ENCODE measurements at regions not wholly inside any gene's neighbourhood (a gene's known extent, or its start where the extent isn't known, plus 50 kb on each side); places are given as distances from the start of the nearest gene placed in this dataset.

DNA sequence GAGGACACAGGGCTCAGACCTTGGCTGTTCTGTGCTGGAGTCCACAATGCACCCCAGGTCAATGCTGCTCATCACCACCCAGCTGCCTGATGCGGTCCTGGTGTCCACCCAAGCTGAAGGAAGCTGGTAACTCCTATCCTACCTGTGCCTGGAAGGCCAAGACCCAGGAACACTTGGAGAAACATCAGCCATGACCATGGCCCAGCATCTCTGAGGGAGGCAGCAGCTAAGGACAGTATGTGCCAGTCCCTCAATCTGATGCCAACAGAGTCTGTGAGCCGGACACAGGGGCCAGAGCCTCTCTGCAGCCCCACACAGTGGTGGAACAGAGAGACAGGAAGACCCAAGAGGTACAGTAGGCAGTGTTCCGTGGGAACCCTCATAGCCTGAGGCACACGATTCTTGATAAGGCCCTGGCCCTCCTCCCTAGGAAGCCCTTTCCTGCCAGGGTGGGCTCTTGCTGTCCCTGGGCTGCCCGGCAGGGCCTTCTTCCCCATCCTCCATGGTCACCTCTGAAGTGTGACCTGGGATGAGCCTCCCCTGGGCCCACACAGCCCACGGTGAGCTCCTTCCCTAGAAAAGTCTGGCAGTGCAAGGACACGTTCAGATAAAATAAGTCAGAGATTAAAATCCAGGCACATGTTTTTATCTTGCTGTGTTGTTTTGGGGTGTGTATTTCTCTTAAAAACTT lies 170.7 kb downstream of the THBS2 start:
- DNase-seq (ENCODE audit: low spot score): no peak

DNA sequence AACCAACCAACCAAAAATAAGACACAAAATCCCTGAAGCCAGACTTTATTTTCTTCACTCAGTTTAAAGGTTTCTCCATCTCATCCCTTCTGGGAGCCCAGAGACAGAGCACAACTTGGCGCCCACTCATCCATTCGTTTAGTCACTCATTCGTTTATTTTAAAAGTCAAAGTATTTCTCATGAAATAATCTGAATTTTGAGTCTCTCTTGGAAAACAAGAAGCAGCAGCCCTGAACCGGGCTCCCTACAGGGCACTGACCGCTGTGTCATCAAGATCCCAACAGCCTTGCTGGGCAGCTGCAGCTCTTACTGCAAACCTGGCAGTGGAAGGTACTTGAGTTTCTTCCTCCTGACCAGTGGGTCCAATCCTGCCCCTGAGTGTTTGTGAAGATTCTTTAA lies 171.6 kb downstream of the THBS2 start:
- DNase-seq (ENCODE audit: low spot score): no peak

DNA sequence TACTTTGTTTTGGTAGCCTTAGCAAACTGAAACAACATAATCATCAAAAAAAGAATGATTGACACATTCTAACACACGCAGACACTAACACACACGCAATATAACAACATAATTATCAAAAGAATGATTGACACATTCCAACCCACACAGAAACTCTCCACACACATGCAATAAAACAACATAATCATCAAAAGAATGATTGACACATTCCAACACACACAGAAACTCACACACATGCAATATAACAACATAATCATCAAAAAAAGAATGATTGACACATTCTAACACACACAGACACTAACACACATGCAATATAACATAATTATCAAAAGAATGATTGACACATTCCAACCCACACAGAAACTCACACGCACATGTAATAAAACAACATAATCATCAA lies 172.4 kb downstream of the THBS2 start:
- DNase-seq (ENCODE audit: low spot score): no peak

DNA sequence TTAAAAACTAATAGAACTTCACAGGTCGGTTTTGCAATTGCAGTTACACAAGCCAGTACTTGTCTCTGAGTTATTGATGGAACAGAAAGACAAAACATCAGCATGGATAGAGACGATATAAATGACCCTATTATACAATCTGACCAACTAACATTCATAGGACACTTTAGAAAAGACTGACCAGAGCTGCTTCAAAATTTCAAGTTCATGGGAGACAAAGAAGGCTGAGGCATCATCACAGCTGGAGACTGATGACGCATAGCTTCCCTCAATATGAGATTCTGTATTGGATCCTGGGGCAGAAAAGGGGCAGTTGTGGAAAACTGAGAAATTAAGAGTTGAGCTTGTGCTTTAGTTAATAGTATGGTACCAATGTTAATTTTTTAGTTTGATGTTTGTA lies 174.0 kb downstream of the THBS2 start:
- no peak for DNase-seq (ENCODE audit: low spot score)

DNA sequence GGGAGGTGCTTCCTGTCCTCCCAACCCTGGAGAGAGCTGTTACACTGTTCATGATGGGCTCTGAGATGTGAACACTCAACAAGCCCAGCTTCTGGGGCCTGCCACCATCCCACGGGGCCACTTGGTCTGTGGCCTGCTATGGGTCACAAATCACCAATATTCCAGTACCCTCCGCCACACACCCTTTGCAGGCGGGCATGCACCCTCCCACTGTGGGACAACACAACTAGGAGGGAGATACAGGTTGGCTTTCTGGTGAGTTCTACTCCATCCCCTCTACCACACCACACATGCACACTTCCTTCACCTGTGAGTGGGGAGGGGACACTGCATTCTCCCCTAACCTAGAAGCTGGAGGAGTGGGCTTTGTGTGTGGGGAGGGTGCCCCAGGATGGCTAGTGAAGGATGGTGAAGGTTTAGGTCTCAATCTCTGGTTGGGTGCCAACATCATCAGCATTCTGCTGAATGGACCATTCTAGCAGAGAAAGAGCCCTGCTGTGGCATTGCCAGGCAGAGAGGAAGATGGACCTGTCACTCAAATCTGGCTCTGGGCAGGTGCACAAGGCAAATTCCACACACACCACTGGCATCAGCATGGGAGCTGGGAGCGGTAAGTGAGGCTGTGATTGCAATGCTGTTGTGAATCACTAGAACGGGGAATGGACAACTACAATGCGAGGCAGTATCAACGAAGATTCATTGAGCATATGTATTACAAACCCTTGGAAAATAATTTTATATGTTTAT lies 175.1 kb downstream of the THBS2 start:
- DNase-seq (ENCODE audit: low spot score): no peak

DNA sequence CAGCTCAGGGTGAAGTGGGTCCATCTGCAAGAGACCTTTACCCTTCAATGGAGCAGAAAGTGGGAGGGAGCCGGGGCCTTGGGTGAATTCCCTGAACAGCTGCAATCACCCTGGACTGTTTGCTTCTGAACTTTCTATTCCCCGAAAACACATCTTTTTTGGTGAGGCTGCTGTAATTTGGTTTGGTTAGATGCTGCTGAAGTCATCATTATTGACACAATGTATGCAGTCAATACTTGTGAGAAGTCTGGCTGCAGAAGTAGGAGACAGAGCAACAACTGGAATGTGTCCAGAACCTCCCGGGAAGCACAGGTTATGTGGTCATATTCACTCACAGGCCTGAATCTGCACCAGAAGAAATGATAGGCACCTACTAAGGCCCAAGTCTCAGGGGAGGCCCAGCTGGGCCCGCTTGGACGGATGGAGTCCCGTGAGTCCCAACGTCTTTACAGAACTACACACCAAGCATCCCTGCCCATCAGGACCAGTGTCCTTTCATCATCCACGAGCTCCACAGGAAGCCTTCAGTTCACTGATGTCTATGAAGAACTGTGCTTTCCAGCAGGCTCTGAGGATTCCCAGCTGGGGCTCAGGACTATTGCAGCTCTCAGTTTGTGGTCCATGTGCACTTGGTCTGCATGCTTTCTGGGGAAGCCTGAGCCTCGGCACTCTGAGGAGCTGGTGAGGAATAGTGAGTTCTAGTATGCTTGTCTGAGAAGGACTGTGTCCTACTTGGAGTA lies 177.6 kb downstream of the THBS2 start:
- no peak for DNase-seq (ENCODE audit: low spot score)

DNA sequence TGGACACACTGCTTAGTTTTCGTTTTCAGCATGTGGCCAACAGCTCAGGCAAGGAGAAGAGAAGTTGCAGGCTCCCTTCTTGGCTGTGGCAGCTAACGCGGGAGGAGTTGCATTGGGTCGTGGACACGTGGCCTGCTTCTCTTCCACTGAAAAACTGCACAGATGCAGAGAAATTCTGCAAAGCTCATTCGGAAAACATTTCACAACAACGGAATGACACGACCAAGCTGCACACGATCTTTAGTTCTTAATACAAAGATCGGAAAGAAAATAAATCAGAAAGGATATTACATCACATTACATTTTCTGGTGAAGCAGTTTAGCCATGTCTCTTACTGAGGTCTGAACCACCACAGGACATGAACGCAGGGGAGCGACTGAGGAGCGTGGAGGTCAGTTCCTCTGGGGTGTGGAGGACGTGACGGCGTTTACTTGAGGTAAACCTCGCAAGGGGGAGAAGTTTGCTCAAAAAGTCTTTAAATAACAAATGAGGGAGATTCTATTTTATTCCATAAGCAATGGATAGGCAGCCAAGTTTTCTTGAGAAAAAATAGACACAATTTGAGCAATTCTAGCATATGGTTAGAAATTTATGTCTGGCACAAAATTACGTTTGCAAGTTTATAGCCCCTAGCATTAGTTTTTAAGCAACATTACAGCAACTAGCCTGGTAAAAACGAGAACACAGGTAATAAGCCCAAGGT lies 178.3 kb downstream of the THBS2 start:
- no peak for DNase-seq (ENCODE audit: low spot score)

DNA sequence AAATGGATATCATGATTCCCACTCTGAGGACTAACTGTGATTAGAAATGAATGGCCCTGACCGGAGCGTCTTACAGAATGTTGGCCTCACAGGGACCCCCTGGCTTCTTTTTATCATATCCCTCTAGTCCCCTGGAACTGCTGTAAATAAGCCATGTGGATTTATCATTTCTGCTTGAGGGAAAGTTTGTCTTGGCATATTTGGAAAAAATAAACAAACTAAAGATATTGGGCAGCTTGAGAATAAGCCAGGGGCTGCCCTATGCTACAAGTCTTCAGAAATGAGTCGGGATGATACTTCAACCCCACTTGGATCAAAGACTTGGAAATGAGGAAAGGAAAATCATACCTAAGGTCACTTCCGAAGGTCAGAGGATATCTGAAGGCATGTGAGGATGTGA lies 179.1 kb downstream of the THBS2 start:
- no peak for DNase-seq (ENCODE audit: low spot score)

DNA sequence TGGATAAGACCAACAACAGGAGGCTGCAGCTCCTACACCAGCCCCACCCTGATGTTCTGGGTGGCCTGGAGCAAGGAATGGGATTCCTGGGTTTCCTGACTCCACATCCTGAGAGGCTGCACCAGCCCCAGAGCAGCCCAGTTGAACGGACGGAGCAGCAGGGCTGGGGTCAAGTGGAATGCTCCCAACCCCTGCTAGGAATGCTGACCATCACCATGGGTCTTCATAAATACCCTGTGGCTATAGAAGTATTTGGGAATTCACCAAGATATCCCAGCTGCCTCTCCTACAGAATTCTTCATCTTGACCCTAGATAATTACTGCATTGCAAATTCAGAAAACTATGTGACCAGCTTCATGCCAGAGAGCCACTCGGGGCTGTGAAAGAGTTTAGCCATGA lies 180.3 kb downstream of the THBS2 start:
- no peak for DNase-seq (ENCODE audit: low spot score)

DNA sequence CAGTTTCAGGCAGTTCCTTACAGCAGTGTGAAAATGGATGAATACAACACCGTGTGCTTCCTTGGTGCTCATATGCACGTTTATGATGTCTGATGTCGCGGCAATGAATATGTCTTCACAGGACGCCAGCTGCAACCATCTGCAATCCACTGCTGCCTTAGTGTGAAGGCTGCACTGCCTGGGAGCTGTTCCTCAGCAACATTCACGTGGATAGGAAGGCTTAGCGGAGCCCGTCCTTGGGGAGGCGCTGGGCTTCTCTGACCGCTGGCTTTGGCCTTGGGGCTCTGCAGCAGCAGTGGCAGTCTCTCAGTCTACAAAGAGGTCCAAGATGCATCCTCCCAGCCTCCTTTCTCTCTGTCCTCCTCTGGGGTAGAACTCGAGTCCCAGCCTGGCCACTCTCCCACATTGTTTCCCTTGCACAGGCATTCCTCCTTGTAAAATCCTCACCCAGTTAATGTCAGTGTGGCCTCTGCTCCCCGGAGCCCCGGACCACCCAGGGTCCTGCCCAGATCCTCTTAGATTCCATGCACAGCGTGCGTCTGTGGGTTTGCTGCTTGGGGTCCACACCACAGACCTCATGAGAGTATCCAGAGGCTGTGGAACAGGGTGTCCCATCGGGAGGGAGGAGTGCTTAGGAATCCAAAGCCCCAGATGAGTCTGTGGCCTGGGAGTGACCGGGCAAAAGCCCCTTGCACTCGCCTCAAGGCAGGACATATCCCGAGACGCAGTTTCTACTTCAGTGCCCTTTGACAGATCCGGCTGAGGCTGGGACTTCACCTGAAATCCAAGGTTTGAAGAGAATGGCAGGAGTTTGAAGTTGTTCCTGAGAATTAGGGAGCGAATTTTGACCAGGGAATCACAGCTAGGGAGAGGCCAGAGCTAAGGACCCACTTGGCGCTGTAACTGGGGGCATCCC lies 181.3 kb downstream of the THBS2 start:
- DNase-seq (ENCODE audit: low spot score): no peak

DNA sequence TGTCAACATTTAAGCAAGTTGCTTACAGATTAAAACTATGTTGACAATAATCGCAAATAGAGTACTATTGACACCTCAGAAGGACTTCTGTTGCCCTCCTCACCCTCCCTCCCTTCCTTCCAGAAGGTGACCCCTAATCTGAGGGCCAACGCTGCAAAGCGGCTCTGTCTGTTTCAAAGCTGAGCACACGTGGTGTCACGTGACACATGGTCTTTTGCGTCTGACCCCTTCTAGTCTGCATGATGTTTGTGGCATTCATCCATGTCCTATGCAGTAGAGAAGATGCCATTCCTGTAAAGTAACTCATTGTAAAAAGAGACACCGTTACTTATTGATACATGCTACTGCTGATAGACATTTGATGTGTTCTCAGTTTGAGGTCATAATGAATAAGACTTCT lies 182.3 kb downstream of the THBS2 start:
- DNase-seq (ENCODE audit: low spot score): no peak

DNA sequence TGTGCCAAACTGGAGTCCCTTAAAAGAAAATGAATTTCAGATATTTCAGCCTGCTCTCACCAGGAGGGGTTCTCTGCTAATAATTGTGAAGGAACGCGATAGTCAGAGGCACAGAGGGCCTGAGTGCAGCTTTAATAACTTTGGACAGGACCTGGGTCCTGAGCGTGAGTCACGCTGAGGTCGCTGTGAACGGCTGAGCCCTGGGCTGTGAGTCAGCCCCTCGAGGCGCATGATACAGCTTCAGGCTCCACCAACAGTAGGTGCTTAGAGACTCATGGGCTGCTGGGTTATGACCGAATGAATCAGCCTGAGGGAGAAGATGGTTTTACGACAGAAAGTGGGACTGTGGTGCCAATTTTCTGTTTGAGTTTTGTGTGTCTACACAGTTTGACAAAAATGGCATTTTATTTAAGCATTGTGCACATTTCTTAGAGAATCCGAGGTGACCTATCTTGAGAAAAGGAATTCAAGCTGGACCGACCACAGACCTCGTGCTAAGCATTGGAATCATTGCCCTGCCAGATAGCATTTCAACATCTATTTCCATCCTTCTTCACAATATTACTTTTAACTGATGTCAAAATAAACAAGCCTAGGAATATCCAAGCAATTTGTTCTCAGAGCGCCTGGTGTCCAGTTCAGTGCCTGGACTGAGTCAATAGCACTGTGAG lies 183.0 kb downstream of the THBS2 start:
- no peak for DNase-seq (ENCODE audit: low spot score)

DNA sequence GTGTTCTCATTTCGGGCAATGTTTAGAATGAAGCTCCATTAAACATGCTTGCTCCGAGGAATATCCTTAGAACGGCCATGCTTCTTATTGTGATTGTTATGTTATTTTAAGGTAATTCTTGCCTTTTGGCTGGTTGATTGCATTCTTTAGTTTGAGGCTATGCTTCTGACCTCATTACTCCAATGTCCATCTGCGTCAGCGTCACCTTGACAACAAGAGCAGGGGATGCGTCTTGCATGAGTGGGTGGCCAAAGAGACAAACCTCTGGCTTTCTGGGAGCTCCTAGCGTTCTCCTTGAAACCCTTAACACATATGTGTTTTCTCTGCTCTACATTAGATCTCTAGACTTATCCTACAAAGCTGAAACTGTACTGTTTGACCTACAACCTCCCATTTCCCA lies 184.3 kb downstream of the THBS2 start:
- DNase-seq (ENCODE audit: low spot score): no peak

DNA sequence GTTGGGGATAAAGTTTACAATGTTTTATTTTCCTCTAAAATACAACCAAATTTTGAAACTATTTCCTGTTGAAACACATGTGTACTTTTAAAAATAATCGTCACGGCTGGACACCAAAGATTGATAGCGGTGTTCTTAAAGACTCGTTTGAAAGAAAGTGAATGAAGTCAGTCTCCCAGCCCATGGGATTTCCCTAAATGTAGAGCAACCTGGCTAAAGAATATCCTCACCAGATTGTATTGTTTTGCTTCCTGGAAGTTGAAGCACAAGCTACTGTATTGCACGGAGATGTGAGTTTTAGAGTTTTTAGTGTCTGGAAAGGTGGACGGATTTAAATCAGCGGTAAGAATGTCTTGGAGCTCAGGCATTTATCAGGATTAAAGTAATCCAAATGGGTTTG lies 189.5 kb downstream of the THBS2 start:
- no peak for DNase-seq (ENCODE audit: low spot score)

DNA sequence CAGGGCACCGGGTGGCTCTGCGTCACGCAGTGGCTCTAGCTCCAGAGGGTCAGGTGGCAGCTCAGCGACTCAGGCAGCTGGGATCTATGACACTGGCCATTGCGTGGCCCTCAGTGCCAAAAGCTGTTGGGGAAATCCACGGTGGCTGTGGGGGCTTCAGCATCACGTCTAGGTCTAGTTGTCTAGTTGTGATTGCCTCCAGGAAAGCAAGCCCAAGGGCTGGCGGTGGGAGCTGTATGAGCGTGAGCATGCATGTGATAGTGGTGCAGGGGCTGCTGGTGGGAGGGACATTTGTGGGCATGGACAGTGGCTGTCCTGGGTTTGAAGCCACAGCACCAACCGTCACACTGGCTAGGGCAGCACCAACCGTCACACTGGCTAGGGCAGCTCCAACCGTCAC lies 191.4 kb downstream of the THBS2 start:
- no peak for DNase-seq (ENCODE audit: low spot score)

DNA sequence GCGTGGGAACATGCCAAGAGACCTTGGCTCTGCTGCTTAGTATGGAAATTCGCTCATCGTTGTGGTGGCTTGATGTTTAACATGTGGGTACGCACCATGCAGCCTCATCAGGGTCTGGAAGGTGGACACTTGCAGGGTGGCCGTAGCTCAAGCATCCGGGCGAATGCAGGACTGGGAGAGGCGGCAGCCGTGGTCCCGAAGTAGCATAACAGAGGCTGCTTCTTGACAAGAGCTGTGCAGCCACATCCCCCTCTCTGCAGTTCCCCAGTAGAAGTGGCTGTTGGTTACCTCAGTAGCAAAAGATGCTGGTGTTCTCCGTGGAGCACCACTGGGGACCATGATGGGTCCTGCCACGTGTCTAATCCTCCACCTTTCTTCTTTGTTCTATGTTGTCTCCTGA lies 195.0 kb downstream of the THBS2 start:
- no peak for DNase-seq (ENCODE audit: low spot score)

DNA sequence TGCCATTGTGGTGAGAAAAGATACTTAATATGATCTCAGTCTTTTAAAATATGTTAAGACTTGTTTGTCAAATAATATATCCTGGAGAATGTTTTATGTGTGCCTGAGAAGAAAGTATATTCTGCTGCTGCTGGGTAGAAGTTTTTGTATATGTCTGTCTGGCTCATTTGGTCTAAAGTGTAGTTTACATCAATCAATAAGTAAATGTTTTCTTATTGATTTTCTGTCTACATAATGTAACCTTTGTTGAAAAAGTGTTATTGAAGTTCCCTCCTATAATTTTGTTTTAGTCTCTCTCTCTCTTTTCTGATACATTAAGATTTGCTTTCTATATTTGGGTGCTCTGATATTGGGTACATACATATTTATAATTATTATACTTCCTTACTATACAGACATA lies 201.2 kb downstream of the THBS2 start:
- DNase-seq (ENCODE audit: low spot score): no peak

DNA sequence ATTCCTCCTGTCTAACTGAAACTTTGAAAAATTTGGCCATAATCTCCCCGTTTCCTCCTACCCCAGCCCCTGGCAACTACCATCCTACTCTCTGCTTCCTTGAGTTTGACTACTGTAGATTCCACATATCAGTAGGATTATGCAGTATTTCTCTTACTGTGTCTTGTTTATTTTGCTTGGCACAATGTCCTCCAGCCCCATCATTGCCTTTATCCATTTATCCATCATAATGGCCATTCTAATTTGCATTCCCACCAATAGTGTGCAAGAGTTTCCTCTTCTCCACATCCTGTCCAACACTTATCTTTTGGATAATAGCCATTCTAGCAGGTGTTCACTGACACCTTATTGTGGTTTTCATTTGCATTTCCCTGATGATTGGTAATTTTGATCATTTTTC lies 202.3 kb downstream of the THBS2 start:
- DNase-seq (ENCODE audit: low spot score): no peak

DNA sequence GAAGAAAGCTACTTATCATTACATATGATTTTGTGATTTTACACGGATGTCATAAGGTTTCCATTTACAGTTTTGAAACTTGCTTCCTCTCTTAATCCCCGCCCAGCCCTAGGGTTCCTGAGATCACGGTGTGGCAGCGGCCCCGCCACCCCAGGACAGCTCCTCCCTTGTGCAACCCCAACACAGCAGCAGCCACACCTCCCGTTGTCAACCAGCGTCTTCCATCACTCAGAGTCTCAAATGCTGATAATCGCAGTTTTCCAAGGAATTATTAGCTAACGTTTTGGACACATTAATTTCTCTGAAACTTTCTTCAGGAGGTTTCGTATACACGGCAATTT lies 204.8 kb downstream of the THBS2 start:
- DNase-seq (ENCODE audit: low spot score): no peak

DNA sequence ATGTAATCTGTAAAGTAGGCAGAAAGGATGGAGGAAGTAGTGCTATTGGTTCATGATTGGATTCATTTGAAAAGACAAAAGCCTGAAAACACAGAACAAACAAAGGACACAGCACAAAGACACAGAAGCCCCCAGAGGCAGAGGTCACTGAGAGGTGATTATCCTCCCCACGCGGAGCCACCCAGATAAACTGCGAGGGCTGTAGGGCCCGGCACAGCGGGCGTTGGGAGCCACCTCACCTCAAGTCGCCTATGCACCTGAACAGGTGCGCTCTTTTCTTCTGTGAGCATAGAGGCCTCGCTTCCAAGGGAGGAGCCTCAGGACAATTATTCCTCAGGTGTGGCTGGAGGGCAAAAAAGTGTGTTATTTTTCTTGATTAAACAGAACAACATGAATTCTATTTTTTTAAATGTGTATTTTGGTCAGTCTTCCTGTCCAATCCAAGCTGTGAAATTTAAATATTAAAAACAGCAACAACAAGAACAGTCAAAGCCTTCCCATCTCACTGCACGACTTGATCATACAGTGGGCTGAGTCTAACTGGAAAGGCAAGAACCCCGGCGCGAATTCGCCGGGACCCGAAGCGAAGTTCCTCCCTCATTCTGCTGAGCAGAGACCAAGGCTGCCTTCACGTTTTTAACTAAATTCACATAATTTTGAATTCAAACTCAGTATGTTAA lies 205.3 kb downstream of the THBS2 start:
- DNase-seq (ENCODE audit: low spot score): no peak

DNA sequence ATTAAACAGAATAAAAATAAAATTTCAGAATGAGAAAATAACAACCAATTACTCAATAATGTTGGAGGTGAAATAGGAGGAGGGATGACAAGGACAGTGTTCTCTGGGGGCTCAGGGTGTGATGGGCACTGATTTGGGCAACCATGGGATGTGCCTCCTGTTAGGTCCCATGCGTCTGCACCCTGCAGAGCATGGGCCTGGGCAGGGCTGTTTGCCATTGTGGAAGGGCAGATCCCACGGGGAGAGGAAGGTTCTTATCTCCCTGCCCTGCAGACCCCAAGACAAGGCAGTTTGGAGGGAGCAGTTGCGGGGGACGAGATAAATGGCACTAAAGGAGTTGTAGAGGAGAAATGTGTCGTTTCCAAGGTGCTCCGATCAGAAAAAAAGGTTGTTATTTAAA lies 206.3 kb downstream of the THBS2 start:
- no peak for DNase-seq (ENCODE audit: low spot score)
